Panc1 (cell line): ENCODE measurements at regions not wholly inside any gene's neighbourhood (a gene's known extent, or its start where the extent isn't known, plus 50 kb on each side); places are given as distances from the start of the nearest gene placed in this dataset.

Experiments
- CTCF ChIP-seq: fragments of 450-650 bp; IDR thresholded peaks from 2 replicates; pipeline ENCODE4 v1.5.1; 2017; ENCODE audit warnings: mild to moderate bottlenecking
- POLR2AphosphoS5 ChIP-seq: IDR thresholded peaks from 2 replicates; pipeline ENCODE4 v1.6.1; 2012; ENCODE audit warnings: mild to moderate bottlenecking, low read depth, low read length, moderate library complexity

- TF ChIP-seq CTCF = no peak
- no peak for TF ChIP-seq POLR2AphosphoS5
These were observed 591.2 kb downstream of the VRK1 start for GRCh38 chr14:97388408-97388807.
